Mucosa of rectum (tissue), 2 donors: ENCODE measurements at regions not wholly inside any gene's neighbourhood (a gene's known extent, or its start where the extent isn't known, plus 50 kb on each side); places are given as distances from the start of the nearest gene placed in this dataset.

Source experiments
- H3K27ac ChIP-seq, 2 donors: one replicate each; pipeline ENCODE4 v1.7.0; 2013; ENCODE audit warnings: inconsistent platforms in 2 of 2, low read depth in 2 of 2, low read length in 2 of 2
- H3K27me3 ChIP-seq, 2 donors: one replicate each; pipeline ENCODE4 v1.7.0; 2013; ENCODE audit warnings: low read length in 2 of 2; ENCODE audit not compliant: control insufficient read depth in 2 of 2, insufficient read depth in 2 of 2
- H3K36me3 ChIP-seq, 2 donors: one replicate each; pipeline ENCODE4 v1.7.0; 2013; ENCODE audit warnings: low read length in 2 of 2; ENCODE audit not compliant: control insufficient read depth in 2 of 2, insufficient read depth in 2 of 2
- H3K4me1 ChIP-seq, 2 donors: one replicate each; pipeline ENCODE4 v1.7.0; 2013; ENCODE audit warnings: low read length in 2 of 2, mild to moderate bottlenecking in 1 of 2; ENCODE audit not compliant: control insufficient read depth in 2 of 2, insufficient read depth in 2 of 2
- H3K4me3 ChIP-seq, 2 donors: one replicate each; pipeline ENCODE4 v1.7.0; 2013; ENCODE audit warnings: low read length in 2 of 2
- H3K9ac ChIP-seq, 2 donors: one replicate each; pipeline ENCODE4 v1.7.0; 2013; ENCODE audit warnings: low read length in 2 of 2, low read depth in 1 of 2, mild to moderate bottlenecking in 1 of 2
- H3K9me3 ChIP-seq, 2 donors: one replicate each; pipeline ENCODE4 v1.7.0; 2013; ENCODE audit warnings: low read length in 2 of 2; ENCODE audit not compliant: control insufficient read depth in 2 of 2
- donor health status: healthy.
- donor health status: Normal muscosa, but diverticular disease.

- H3K27ac ChIP-seq, result no peak overlapping the region
- no peaks in the 10 kb centered on the region for H3K36me3 ChIP-seq
- H3K4me1 ChIP-seq, result no peaks in the 10 kb centered on the region
- H3K9ac ChIP-seq, result no peak overlapping the region
- H3K4me3 ChIP-seq, result no peak overlapping the region
- no peaks in the 10 kb centered on the region for H3K27me3 ChIP-seq
- no peaks in the 10 kb centered on the region for H3K9me3 ChIP-seq
Observed at GRCh38 chr20:39792334-39792733, 830.2 kb downstream of the DHX35 start.

- Histone ChIP-seq H3K4me3 (no peak overlapping the region), H3K9me3 (no peaks in the 10 kb centered on the region), H3K36me3 (no peaks in the 10 kb centered on the region), H3K9ac (no peak overlapping the region), H3K27me3 (no peaks in the 10 kb centered on the region), H3K4me1 (no peaks in the 10 kb centered on the region), H3K27ac (no peak overlapping the region)
Observed at GRCh38 chr20:39789411-39789810, 827.3 kb downstream of the DHX35 start.

- no peaks in the 10 kb centered on the region for H3K4me1 ChIP-seq
- H3K27ac ChIP-seq, result no peak overlapping the region
- H3K36me3 ChIP-seq, result no peaks in the 10 kb centered on the region
- no peaks in the 10 kb centered on the region for H3K27me3 ChIP-seq
- H3K9ac ChIP-seq, result no peak overlapping the region
- H3K4me3 ChIP-seq, result no peak overlapping the region
- no peaks in the 10 kb centered on the region for H3K9me3 ChIP-seq
Observed at GRCh38 chr20:39785252-39785917, 823.2 kb downstream of the DHX35 start.

- H3K27ac ChIP-seq, result no peak overlapping the region
Observed at GRCh38 chr20:39784693-39785092, 822.5 kb downstream of the DHX35 start.

GRCh38 chr20:39778847-39779604, 816.9 kb downstream of the DHX35 start:
- Histone ChIP-seq H3K4me1 (no peaks in the 10 kb centered on the region), H3K4me3 (no peak overlapping the region), H3K36me3 (no peaks in the 10 kb centered on the region), H3K27me3 (no peaks in the 10 kb centered on the region), H3K27ac (no peak overlapping the region), H3K9ac (no peak overlapping the region), H3K9me3 (no peaks in the 10 kb centered on the region)

More at GRCh38 chr20:39784693-39785092, 822.5 kb downstream of the DHX35 start:
- Histone ChIP-seq H3K9ac (no peak overlapping the region), H3K9me3 (no peaks in the 10 kb centered on the region), H3K27me3 (no peaks in the 10 kb centered on the region), H3K4me3 (no peak overlapping the region), H3K36me3 (no peaks in the 10 kb centered on the region), H3K4me1 (no peaks in the 10 kb centered on the region)

- Histone ChIP-seq H3K36me3 (no peaks in the 10 kb centered on the region), H3K4me3 (no peak overlapping the region), H3K4me1 (no peaks in the 10 kb centered on the region), H3K9me3 (no peaks in the 10 kb centered on the region), H3K9ac (no peak overlapping the region), H3K27me3 (no peaks in the 10 kb centered on the region), H3K27ac (no peak overlapping the region)
Observed at GRCh38 chr20:39778431-39778830, 816.3 kb downstream of the DHX35 start.

- Histone ChIP-seq H3K9me3 (no peaks in the 10 kb centered on the region), H3K27ac (no peak overlapping the region), H3K4me1 (no peaks in the 10 kb centered on the region), H3K9ac (no peak overlapping the region), H3K4me3 (no peak overlapping the region), H3K27me3 (no peaks in the 10 kb centered on the region), H3K36me3 (no peaks in the 10 kb centered on the region)
Observed at GRCh38 chr20:39777610-39778009, 815.5 kb downstream of the DHX35 start.

GRCh38 chr20:39775110-39775509, 813.0 kb downstream of the DHX35 start:
- H3K9me3 ChIP-seq, result no peaks in the 10 kb centered on the region
- no peaks in the 10 kb centered on the region for H3K36me3 ChIP-seq
- no peaks in the 10 kb centered on the region for H3K4me1 ChIP-seq
- H3K27ac ChIP-seq, result no peak overlapping the region
- no peak overlapping the region for H3K9ac ChIP-seq
- no peaks in the 10 kb centered on the region for H3K27me3 ChIP-seq
- no peak overlapping the region for H3K4me3 ChIP-seq

GRCh38 chr20:39773380-39774000, 811.3 kb downstream of the DHX35 start:
- Histone ChIP-seq H3K4me1 (no peaks in the 10 kb centered on the region), H3K27me3 (no peaks in the 10 kb centered on the region), H3K9me3 (no peaks in the 10 kb centered on the region), H3K4me3 (no peak overlapping the region), H3K36me3 (no peaks in the 10 kb centered on the region), H3K27ac (no peak overlapping the region), H3K9ac (no peak overlapping the region)

GRCh38 chr20:39767352-39767751, 805.2 kb downstream of the DHX35 start:
- H3K9me3 ChIP-seq, result no peaks in the 10 kb centered on the region
- no peak overlapping the region for H3K9ac ChIP-seq
- H3K27ac ChIP-seq, result no peak overlapping the region
- H3K4me3 ChIP-seq, result no peak overlapping the region
- no peaks in the 10 kb centered on the region for H3K36me3 ChIP-seq
- H3K27me3 ChIP-seq, result no peaks in the 10 kb centered on the region
- H3K4me1 ChIP-seq, result no peaks in the 10 kb centered on the region
